GM18507 (cell line): ENCODE measurements at regions not wholly inside any gene's neighbourhood (a gene's known extent, or its start where the extent isn't known, plus 50 kb on each side); places are given as distances from the start of the nearest gene placed in this dataset.

ENCODE experiments used
- DNase-seq: peaks from one replicate; pipeline ENCODE4 v3.0.0; 2011; ENCODE audit warnings: low read depth; ENCODE audit not compliant: insufficient read length; ENCODE audit errors: extremely low spot score
- FAIRE-seq: peaks from 2 replicates; lab custom pipeline; 2011; peaks lifted over from hg19 to GRCh38; lab: Jason Lieb, UNC

DNA sequence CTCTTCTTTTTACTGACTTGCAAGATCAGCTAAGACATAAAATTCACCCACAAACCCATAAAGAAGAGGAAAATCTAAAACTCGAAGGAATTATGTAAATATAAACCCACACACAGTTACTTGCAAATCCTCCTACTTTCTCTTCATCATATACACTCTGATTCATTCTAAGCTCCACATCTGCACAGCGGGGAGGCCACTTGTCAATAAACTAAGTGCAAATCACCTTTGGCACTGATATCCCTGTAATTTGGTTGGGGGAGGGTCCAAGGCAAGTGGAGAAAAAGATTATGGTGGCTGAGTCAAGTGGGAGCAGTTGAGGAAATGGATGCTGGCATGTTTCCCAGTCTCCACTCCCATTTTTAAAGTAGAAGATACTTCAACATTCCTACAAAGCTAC is 596.5 kb downstream of the MATN1 start:
- DNase-seq, result no peak
- FAIRE-seq, result no peak

GRCh38 chr1:30125821-30126170 is 597.6 kb downstream of the MATN1 start:
- no peak for DNase-seq
- no peak for FAIRE-seq

- DNase-seq (no peak), FAIRE-seq (no peak)
Measured at GRCh38 chr1:30125021-30125820, 598.2 kb downstream of the MATN1 start.

- no peak for FAIRE-seq
Measured at GRCh38 chr1:30123896-30124295, 599.5 kb downstream of the MATN1 start.

GRCh38 chr1:30123036-30123435 is 600.3 kb downstream of the MATN1 start:
- no peak for DNase-seq
- no peak for FAIRE-seq

More at GRCh38 chr1:30123896-30124295, 599.5 kb downstream of the MATN1 start:
- no peak for DNase-seq

GRCh38 chr1:30120245-30121000 is 603.0 kb downstream of the MATN1 start:
- FAIRE-seq, result no peak
- no peak for DNase-seq

DNA sequence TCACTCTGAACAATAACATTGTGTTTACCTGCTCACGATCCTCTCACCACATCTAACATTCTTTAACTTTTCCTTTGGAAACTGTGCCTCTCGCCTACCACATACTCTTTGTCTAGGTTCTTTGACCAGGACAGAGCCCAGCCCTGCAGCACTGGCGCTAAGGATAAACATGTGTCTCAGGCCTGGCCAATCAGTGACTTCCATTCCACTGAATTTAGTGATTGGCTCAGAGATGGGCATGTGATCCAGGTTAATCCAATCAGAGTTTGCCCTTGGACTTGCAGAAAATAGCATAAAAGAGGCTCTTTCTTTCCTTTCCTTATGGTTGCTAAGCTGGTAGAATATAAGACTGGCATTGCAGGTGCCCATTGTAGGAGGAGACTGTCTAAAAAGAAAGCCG is 605.7 kb downstream of the MATN1 start:
- FAIRE-seq (no peak), DNase-seq (no peak)

- DNase-seq (no peak), FAIRE-seq (no peak)
Measured at GRCh38 chr1:30111431-30111830, 612.0 kb downstream of the MATN1 start.

DNA sequence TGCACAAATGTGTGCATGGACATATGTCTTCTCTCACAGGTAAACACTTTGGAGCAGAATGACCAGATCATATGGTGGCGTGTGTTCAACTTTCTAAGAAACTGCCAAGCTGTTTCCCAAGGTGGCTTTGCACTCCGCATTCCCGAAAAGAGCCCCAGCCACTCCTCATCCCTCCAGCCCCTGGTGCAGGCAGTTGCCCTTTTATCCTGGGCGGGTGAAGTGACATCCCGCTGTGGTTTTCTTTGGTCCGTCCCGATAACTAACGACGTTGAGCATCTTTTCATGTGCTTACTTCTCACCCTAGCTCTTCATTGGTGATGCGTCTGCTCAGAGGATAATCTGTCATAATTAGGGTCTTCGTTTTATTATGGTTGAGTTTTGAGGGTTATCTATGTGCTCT is 612.5 kb downstream of the MATN1 start:
- FAIRE-seq, result no peak
- DNase-seq, result no peak

- DNase-seq, result no peak
- no peak for FAIRE-seq
Measured at GRCh38 chr1:30109853-30110252, 613.5 kb downstream of the MATN1 start.

DNA sequence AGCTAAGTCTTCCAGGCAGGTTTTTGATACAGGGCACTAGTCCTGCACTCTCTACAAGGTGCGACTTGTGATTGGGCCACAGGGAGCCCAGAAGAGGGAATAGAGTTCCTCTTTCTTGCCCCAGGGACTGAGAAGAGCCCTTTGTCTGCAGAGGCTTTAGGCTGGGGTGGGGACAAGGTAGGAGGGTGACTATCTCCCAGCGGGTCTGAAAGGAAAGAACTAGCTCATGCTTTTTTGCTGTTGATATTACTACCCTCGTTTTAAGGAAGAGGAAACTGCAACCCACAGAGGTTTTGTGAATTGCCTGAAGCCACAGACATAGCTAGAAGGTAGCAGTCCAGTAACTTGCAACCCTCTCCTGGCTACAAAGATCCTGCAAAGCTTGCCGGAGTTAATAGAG is 615.2 kb downstream of the MATN1 start:
- no peak for FAIRE-seq
- DNase-seq, result no peak

DNA sequence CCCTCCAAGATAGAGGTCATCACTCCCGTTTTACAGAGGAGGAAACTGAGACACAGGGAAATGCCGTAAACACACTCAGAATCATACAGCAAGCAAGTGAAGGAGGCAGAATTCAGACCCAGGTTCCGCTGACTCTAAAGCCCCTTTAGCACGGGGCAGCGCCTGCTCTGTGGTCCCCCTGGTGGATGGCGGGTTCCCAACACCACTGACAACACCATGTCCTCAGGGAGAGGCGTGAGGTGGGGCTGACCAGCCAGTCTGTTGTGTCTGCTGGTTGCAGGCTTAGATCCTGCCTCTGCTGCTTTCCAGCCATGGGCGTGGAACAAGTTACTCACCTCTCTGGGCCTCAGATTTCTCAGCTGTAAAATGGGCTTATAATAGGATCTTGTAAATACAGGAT is 617.3 kb downstream of the MATN1 start:
- FAIRE-seq (no peak), DNase-seq (no peak)

DNA sequence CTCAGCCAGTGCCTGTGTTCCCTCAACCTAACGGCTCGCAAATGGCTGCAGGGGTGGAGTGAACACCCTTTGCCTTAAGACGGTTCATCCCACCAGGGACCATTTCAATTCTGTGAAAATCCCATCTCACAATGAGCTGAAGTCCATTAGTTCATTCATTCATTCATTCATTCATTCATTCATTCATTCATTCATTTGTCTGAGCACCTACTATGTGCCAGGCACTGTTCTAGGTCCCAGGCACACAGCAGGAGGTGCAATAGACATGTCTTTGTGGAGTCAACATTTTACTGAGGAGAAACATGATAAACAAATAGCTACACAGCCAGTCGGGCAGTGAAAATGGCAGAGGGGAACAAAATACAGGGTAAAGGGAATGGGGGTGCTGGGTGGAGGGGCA is 618.8 kb downstream of the MATN1 start:
- DNase-seq (no peak), FAIRE-seq (no peak)

- FAIRE-seq (no peak), DNase-seq (no peak)
Measured at GRCh38 chr1:30103708-30104411, 619.5 kb downstream of the MATN1 start.

DNA sequence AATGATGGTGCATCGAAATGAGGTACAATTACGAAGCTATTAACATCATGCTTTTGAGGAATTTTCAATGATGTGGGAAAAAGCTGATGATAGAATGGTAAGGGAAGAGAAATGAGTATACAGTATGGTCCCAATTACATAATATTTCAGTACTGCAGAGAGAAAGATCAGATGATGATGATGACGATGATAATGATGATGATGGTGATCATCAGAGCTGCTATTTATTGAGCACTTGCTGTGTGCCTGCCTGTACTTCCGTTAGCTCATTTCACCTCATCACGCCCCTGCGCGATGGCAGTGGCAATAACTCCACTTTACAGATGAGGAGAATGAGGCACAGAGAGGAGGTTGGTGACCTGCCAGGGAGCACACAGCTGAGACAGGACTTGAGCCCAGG is 620.8 kb downstream of the MATN1 start:
- no peak for FAIRE-seq
- no peak for DNase-seq

DNA sequence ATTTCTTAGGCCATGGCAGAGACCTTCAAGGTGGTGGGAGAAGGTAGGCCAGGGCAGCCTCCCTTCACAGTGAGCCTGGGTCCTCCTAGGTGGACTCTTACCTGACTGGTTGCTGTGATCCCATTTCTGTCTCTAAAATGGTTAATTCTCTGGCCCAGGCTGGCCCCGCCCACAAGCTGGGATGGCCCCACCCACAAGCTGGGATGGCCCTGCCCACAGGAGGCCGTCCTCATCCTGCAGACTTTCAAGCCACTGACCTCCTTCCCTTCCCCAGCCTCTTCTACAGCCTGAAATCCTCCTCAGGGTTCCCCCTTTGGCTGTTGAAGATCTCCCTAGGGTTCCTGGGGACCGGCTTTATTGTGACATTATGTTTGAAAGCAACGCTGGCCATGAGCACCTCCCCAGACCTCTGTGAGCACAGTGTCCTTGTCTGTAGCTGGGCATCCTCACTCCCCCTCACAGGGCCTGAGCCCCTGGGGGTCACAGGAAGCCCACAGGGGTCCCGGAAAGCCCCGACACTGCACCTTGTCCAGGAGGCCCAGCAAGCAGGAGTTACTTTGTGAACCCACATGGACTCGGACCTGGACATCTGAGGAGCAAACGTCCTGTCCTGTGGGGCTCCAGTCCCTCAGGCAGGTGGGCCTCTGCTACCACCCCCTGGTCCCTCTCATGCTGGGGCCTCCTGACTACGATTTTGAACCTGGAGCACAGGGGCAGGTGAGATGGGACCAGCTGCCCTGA is 621.7 kb downstream of the MATN1 start:
- DNase-seq, result no peak
- FAIRE-seq, result no peak

- FAIRE-seq, result no peak
- DNase-seq, result no peak
Measured at GRCh38 chr1:30101016-30101415, 622.4 kb downstream of the MATN1 start.

DNA sequence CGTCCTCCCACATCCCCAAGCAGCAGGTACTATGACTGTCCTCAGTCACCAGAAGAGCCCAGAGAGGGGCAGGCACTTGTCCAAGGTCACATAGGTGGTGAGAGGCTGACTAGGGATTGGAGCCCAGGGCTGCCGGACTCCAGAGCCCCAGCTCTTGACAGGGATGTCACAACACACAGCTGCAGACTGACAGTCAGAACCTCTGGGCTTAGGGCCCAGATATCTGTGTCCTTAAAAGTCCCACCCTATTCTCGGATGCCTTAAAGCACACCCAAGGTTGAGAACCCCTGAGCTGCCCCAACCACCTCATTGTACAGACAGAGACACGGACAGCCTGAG is 622.9 kb downstream of the MATN1 start:
- DNase-seq (no peak), FAIRE-seq (no peak)

- FAIRE-seq, result no peak
- no peak for DNase-seq
Measured at GRCh38 chr1:30099587-30100523, 623.5 kb downstream of the MATN1 start.
